Epithelial cell of esophagus (primary cell): ENCODE measurements at regions not wholly inside any gene's neighbourhood (a gene's known extent, or its start where the extent isn't known, plus 50 kb on each side); places are given as distances from the start of the nearest gene placed in this dataset.

Experiments used
- DNase-seq: peaks from one replicate; pipeline ENCODE4 v3.0.0; 2010; ENCODE audit warnings: low read depth
- H3K4me3 ChIP-seq: 2 replicates; pipeline ENCODE4 v1.5.1; 2011; ENCODE audit warnings: mild to moderate bottlenecking, low read length, control low read depth
- TF ChIP-seq, protein P1 (sequence below): IDR thresholded peaks from 2 replicates; pipeline ENCODE4 v1.5.1; 2011; ENCODE audit warnings: low read depth, mild to moderate bottlenecking, low read length, control low read depth, inconsistent platforms; ENCODE audit not compliant: insufficient read depth; ENCODE audit errors: missing control alignments

DNA sequence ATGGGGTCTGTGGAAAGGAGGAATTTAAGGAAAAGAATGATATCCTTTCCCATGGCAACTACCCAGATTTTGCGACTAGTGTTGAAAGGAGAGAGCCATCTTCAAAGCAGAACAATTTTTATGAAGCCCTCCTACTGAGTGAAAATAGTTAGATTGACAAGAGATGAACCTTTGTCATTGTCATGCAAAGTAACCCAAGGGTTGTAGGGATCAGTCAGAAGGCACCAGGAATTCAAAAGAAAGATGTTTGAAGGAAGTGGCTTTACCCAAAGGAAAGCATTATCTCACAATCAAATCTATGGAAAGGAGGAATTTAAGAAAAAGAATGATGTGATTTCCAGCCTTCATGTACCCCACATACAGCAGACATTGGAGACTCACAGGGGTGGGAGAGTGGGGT lies 544.4 kb downstream of the IPMK start:
- no peak overlapping the region for H3K4me3 ChIP-seq
- TF ChIP-seq, protein P1, sequence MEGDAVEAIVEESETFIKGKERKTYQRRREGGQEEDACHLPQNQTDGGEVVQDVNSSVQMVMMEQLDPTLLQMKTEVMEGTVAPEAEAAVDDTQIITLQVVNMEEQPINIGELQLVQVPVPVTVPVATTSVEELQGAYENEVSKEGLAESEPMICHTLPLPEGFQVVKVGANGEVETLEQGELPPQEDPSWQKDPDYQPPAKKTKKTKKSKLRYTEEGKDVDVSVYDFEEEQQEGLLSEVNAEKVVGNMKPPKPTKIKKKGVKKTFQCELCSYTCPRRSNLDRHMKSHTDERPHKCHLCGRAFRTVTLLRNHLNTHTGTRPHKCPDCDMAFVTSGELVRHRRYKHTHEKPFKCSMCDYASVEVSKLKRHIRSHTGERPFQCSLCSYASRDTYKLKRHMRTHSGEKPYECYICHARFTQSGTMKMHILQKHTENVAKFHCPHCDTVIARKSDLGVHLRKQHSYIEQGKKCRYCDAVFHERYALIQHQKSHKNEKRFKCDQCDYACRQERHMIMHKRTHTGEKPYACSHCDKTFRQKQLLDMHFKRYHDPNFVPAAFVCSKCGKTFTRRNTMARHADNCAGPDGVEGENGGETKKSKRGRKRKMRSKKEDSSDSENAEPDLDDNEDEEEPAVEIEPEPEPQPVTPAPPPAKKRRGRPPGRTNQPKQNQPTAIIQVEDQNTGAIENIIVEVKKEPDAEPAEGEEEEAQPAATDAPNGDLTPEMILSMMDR: no peak
- no peak for DNase-seq

DNA sequence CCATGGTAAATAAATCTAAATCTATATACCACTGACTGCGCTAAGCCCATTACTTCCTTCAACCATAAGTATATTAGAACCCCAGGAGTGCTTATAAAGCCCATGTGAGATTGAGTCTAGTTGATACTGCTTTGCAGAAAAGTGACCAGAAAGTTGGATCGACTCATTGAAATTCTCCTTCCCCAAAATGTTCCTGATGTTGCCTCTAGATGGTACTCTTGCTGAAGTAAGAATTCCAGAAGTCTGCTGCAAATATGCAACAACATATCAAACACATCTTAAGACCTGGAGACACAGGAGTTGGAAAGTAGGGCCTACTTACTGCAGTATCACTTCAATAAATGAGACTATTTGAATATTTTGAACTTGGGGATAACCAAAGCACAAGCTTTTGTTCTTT lies 550.8 kb downstream of the IPMK start:
- DNase-seq: peak; percentile 58
- no peak overlapping the region for H3K4me3 ChIP-seq
- TF ChIP-seq, protein P1: peak; percentile 71

DNA sequence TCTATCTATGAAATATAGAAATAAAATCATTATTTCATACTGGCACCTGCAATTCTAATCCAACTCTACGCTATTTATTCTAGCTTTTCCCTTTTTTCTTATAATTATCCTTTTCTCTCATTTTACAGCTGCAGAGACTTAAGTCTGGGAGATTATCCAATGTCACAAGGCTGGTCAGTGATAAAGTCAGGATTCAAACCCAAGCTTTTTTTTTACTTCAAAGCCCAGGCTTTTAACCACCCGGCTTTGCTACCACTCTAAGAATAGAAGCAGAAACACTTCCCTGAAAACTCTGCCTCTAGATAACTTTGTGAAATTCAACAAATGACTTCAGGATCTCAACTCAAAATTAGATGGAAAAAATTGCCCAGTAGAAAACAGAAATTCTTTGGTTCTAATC lies 552.5 kb downstream of the IPMK start:
- TF ChIP-seq, protein P1: no peak
- DNase-seq: no peak
- H3K4me3 ChIP-seq: no peak overlapping the region

DNA sequence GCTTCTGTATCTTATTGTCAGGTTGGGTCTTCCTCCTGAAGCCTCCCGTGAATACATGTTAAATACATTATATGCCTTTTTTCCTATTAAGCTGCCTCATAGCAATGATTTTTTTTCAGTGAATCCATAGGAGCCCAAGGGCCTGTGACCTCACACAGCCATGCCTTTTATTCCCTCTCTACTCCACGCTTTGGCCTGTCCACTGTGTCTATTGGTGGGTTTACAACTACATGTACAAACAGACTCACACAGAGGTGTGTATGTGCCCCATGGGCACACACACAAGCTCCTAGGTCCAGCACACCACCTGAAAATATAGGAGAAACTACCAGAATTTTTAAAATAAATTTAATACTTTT lies 560.4 kb downstream of the IPMK start:
- TF ChIP-seq, protein P1: no peak
- no peak for DNase-seq

DNA sequence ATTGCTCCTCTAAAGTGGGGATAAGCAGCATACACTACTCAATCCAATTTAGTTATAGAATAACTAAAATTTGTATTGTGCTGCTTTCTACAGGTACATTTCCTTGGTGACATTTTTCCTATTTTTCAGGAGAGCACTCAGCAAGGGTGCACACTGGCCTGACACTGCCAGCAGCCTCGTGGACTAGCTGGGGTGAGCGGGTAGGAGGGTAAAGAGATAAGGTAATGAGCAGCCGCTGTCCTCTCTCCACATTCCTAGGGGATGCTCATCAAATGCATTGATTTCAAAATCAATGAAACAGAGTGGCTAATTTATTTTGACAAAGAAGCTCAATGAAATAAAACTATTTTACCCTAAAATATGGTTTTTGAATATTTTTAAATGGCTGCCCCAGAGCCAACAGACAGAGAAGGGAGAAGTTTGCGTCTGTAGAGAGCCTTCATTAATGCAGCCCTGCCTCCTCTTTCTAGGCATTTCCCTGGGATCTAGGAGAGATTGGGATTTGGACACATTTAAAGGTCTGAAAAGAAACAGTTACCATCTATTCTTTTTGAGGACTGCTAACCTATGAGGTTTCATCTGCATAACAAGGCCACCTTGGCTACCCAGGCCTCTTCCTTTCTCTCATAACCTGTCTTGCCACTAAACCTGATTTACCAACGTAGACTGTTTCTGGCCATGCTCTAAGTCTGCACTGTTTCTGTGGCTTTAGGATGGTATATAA lies 561.0 kb downstream of the IPMK start:
- no peak for DNase-seq
- H3K4me3 ChIP-seq: no peak overlapping the region
- TF ChIP-seq, protein P1: no peak

More for the DNA sequence above, 560.4 kb downstream of the IPMK start:
- H3K4me3 ChIP-seq: no peak overlapping the region

DNA sequence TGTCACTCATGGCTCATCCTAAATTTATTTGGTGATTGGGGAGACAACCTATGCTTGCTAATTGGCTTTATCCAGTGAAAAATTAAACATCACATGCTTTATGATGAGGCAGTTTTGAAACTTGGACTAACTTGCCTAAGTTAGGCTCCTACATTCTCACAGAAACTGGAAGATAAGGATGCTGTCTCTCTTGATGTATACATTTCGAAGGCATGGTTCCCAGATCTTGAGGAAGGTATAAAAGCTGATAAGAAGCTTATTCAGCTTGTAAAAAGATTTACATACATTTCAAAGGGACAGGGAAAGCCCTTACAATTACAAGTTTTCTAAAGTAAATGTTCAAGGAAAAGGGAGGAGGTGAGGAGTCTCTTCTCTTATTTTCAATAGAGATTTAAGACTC lies 561.7 kb downstream of the IPMK start:
- no peak overlapping the region for H3K4me3 ChIP-seq
- TF ChIP-seq, protein P1: no peak
- no peak for DNase-seq

DNA sequence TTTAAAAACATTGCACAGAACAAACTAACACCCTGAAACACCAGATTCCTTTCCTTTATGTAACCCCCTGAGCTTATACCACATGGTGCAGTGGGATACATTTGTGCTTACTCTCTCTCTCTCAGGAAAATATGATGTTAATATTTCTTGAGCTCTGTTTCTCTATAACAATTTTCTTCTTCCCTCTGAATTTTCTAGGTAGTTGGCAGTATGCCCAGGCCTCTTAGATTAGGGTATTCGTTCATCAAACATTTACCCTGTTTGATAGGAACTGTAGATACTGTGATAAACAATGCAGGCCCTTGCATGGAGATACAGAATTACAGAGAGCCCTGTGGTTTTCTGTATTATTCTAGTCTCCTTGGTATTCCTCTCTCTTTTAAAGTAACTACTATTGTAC lies 567.8 kb downstream of the IPMK start:
- no peak overlapping the region for H3K4me3 ChIP-seq
- TF ChIP-seq, protein P1: no peak
- no peak for DNase-seq
